ENCODE measurements at regions not wholly inside any gene's neighbourhood (a gene's known extent, or its start where the extent isn't known, plus 50 kb on each side); places are given as distances from the start of the nearest gene placed in this dataset.
A peak's percentile ranks its signal among the peaks of the same experiment; 100 is the strongest.

GRCh38 chr7:106775975-106776607 lies 89.0 kb upstream of the PIK3CG start:
- no peak for DNase-seq (ENCODE audit: low spot score)

DNA sequence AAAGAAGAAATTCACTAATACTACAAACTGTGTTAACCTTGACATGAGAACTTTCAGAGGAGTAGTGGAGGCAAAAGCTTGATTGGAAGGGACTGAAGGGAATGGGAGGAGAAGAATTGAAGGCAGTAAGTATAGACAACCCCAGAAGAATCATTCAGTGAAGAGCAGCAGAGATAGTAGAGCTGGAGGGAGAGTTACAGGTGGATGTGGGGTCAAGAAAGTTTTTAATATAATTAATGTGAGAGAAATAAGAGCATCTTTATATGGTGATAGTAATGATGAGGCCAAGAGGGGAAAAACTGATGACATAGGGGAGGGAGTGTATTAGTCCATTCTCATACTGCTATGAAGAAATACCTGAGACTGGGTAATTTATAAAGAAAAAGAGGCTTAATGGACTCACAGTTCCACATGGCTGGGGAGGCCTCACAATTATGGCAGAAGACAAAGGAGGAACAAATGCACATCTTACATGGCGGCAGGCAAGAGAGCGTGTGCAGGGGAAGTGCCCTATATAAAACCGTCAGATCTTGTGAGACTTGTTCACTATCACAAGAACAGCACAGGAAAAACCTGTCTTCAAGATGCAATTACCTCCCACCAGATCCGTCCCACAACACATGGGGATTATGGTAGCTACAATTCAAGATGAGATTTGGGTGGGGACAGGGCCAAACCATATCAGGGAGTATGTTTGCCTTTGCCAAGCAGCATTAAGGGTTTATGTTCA lies 88.3 kb upstream of the PIK3CG start:
- DNase-seq (ENCODE audit: low spot score): no peak

- no peak for DNase-seq (ENCODE audit: low spot score)
Observed at GRCh38 chr7:106777674-106778299, 87.3 kb upstream of the PIK3CG start.

GRCh38 chr7:106778656-106779250 lies 86.3 kb upstream of the PIK3CG start:
- no peak for DNase-seq (ENCODE audit: low spot score)

- no peak for DNase-seq (ENCODE audit: low spot score)
Observed at GRCh38 chr7:106779877-106780276, 85.2 kb upstream of the PIK3CG start.

GRCh38 chr7:106781007-106781406 lies 84.1 kb upstream of the PIK3CG start:
- no peak for DNase-seq (ENCODE audit: low spot score)

DNA sequence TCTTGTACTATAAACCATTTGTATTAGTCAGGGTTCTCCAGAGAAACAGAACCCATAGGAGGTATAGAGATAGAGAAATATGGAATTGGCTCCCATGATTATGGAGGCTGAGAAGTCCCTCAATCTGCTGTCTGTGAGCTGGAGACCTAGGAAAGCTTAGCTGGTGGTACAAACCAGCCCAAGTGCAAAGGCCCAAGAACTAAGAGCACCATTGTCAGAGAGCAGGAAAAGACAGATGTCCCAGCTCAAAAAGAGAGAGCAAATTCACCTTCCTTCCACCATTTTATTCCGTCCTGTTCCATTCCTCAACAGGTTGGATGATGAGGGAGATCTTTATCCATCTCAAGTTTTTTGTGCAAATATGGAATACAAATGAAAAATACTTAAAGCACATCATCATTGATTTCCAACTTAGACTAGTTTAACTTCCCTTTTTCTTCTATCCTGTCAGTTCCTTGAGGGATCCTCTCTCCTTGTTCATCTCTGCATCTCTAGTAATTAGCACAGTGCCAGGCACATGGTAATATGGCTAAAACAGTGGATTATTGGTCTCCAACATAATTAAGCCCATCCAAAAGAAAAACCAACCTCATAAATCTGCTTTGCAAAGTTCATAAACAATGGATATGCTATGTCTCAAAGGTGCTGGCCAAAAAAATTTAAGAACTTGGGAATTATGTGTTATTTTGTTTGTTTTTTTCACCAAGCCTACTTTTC lies 83.1 kb upstream of the PIK3CG start:
- DNase-seq (ENCODE audit: low spot score): no peak

DNA sequence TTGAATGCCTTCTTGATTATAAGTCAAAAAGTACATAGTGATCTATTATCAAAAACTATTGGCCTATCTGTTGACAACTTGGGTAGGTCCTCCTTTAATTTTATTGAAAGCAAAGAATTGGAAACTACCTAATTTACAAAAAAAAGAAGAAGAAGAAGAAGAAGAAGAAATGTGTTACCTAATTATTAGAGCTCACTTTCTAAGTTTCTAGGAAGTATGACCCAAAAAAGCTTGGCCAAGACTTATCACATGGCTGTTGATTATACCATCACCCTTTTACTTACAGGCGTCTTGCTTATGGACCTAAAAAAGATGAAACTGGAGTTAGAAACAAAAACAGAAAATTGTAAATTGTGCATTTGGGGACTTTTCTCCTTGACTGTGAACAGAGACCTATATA lies 81.8 kb upstream of the PIK3CG start:
- no peak for DNase-seq (ENCODE audit: low spot score)

DNA sequence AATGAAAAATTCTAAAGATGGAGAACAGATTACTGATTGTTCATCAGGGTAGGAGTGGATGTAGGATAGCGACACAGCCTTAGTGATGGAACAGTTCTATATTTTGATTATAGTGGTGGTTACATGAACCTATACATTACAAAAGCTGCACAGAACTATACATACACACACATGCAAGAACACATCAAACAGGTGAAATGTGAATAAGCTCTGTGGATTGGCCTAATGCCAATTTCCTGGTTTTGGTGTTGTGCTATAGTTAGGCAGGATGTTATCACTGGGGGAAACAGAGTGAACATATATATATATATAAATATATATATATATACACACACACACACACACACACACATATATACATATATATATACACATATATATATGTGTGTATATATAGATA lies 76.4 kb upstream of the PIK3CG start:
- no peak for DNase-seq (ENCODE audit: low spot score)

DNA sequence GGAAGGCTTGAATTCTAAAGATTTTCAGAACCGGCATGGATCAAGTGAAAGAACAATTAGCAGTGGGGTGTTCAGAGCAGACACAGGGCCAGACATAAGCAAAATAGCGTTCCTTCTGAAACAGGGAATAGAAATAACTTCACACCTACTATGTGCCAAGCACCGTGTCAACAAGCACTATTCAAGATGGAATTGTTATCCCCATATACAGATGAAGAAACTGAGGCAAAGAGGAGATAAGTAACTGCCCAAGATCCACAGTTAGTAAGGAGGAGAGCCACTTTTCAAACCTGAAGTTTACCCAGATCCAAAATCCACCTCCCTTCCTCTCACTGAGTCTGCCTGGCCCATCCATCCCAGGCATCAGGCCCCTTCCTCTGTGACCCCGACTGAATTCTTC lies 73.6 kb upstream of the PIK3CG start:
- DNase-seq (ENCODE audit: low spot score): no peak

DNA sequence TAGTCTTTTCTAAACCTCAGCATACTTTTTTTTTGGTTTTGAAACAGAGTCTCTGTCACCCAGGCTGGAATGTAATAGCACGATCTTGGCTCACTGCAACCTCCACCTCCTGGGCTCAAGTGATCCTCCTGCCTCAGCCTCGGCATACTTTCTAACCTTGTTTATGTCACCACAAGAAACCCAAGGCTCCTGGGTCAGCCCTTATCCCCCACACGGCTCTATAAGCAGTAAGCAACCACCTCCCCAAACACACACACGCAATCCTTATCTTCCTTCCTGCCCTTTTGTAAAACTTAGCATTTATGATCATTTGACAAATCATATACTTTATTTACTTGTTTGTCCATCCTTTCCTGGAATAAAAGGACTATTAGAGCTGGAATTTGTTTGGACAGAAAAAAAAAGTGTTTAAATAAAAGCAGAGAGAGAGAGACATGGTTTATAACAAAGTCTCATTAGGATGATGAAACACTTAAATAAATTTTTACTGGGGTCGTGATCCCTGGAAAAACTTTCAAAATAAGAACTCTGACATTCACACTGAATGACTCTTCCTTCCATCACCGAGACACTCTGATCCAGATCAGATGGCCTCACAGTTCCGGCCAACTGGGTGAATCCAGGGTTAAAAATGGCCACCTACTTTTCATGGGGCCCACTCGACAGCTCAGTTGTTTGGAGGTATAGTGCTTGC lies 72.7 kb upstream of the PIK3CG start:
- DNase-seq (ENCODE audit: low spot score): no peak

- DNase-seq (ENCODE audit: low spot score): peak; percentile 26
Observed at GRCh38 chr7:106793015-106793975, 71.8 kb upstream of the PIK3CG start.

- no peak for DNase-seq (ENCODE audit: low spot score)
Observed at GRCh38 chr7:106794276-106795083, 70.6 kb upstream of the PIK3CG start.

- DNase-seq (ENCODE audit: low spot score): no peak
Observed at GRCh38 chr7:106795084-106795876, 69.8 kb upstream of the PIK3CG start.

- DNase-seq (ENCODE audit: low spot score): no peak
Observed at GRCh38 chr7:106795877-106796231, 69.2 kb upstream of the PIK3CG start.

GRCh38 chr7:106797937-106798336 lies 67.1 kb upstream of the PIK3CG start:
- no peak for DNase-seq (ENCODE audit: low spot score)

DNA sequence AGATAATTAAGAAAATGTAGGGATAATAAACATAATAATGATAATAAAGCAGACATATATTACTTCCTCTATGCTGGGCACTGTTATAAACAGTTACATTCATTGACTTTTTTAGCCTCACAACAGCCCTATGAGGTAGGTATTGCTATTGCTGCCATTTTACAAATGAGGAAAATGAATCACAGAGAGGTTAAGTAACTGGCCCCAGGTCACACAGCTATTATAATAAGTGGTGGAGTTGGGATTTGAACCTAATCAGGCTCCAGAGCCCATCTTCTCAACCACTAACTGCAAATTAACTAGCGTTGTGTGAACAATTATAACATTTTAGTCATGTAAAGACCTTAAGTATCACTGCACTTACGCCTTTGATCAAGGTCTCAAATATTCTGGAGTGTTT lies 62.5 kb upstream of the PIK3CG start:
- DNase-seq (ENCODE audit: low spot score): no peak

DNA sequence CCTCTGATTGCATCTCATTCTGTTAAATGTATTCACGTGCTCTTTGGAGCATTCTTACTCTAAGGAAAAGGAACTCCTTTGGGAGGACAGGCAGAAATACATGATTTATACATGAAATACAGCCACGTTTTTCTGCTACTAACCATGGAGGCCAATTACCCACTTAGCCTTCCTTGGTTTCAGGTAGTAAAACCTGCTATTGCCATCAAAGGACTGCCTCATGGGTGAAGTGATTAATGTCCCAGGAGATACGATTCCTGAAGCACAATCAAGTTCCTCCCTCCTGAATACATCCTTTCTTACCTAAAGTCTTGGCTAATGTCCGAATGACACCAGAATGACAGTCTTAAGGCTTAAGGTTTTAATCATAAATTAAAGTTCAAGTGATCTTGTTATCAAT lies 58.5 kb upstream of the PIK3CG start:
- no peak for DNase-seq (ENCODE audit: low spot score)

GRCh38 chr7:106807474-106807873 lies 57.6 kb upstream of the PIK3CG start:
- DNase-seq (ENCODE audit: low spot score): no peak
